ENCODE measurements at regions not wholly inside any gene's neighbourhood (a gene's known extent, or its start where the extent isn't known, plus 50 kb on each side); places are given as distances from the start of the nearest gene placed in this dataset.

DNA sequence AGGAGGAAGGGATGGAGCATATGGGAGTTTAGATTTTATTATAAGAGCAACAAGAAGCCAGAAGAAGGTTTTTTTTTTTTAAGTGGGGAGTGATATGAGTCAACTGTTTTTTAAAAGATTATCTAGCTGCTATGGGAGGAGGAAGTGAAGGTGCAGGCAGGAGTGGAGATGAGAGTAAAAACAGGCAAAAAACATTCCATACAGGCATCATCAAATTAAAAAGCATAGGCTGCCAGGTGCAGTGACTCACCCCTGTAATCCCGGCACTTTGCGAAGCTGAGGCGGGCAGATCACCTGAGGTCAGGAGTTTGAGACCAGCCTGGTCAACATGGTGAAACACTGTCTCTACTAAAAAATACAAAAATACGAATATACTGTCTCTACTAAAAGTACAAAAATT is 368.4 kb upstream of the MTNR1B start:
- Histone ChIP-seq H3K27ac (ENCODE audit: low read length) (no peak overlapping the region), H3K36me3 (ENCODE audit: control insufficient read depth, insufficient read depth, low read length) (no peaks in the 10 kb centered on the region), H3K27me3 (ENCODE audit: control insufficient read depth, insufficient read depth, low read length) (no peaks in the 10 kb centered on the region), H3K9me3 (ENCODE audit: control insufficient read depth, insufficient read depth, low read depth, low read length) (no peaks in the 10 kb centered on the region), H3K4me1 (ENCODE audit: control insufficient read depth, insufficient read depth, low read length) (no peaks in the 10 kb centered on the region), H3K4me3 (ENCODE audit: low read depth in 2 of 2, low read length in 2 of 2) (no peak overlapping the region)
- intact Hi-C loops (cut with micrococcal nuclease; ENCODE audit: unreplicated experiment) = no loop called here
- TF ChIP-seq, protein P1, sequence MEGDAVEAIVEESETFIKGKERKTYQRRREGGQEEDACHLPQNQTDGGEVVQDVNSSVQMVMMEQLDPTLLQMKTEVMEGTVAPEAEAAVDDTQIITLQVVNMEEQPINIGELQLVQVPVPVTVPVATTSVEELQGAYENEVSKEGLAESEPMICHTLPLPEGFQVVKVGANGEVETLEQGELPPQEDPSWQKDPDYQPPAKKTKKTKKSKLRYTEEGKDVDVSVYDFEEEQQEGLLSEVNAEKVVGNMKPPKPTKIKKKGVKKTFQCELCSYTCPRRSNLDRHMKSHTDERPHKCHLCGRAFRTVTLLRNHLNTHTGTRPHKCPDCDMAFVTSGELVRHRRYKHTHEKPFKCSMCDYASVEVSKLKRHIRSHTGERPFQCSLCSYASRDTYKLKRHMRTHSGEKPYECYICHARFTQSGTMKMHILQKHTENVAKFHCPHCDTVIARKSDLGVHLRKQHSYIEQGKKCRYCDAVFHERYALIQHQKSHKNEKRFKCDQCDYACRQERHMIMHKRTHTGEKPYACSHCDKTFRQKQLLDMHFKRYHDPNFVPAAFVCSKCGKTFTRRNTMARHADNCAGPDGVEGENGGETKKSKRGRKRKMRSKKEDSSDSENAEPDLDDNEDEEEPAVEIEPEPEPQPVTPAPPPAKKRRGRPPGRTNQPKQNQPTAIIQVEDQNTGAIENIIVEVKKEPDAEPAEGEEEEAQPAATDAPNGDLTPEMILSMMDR (IDR thresholded peaks at IDR 0.05) = no peak
- TF ChIP-seq TCF7L2 (IDR thresholded peaks at IDR 0.05; ENCODE audit: low read depth, low read length) (no peak), SIN3A (IDR thresholded peaks at IDR 0.05; ENCODE audit: borderline replicate concordance, insufficient read depth, low read depth, low read length) (no peak), POLR2AphosphoS5 (IDR thresholded peaks at IDR 0.05; ENCODE audit: low read depth, low read length) (no peak)
- TF ChIP-seq, protein P2, sequence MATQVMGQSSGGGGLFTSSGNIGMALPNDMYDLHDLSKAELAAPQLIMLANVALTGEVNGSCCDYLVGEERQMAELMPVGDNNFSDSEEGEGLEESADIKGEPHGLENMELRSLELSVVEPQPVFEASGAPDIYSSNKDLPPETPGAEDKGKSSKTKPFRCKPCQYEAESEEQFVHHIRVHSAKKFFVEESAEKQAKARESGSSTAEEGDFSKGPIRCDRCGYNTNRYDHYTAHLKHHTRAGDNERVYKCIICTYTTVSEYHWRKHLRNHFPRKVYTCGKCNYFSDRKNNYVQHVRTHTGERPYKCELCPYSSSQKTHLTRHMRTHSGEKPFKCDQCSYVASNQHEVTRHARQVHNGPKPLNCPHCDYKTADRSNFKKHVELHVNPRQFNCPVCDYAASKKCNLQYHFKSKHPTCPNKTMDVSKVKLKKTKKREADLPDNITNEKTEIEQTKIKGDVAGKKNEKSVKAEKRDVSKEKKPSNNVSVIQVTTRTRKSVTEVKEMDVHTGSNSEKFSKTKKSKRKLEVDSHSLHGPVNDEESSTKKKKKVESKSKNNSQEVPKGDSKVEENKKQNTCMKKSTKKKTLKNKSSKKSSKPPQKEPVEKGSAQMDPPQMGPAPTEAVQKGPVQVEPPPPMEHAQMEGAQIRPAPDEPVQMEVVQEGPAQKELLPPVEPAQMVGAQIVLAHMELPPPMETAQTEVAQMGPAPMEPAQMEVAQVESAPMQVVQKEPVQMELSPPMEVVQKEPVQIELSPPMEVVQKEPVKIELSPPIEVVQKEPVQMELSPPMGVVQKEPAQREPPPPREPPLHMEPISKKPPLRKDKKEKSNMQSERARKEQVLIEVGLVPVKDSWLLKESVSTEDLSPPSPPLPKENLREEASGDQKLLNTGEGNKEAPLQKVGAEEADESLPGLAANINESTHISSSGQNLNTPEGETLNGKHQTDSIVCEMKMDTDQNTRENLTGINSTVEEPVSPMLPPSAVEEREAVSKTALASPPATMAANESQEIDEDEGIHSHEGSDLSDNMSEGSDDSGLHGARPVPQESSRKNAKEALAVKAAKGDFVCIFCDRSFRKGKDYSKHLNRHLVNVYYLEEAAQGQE (IDR thresholded peaks at IDR 0.05; ENCODE audit: insufficient read depth in 1 of 2, low read depth in 2 of 2, low read length in 1 of 2) = no peak
- ChIA-PET CTCF (no interaction called here), POLR2A (no interaction called here)
- in situ Hi-C loops (cut with HindIII; ENCODE audit: low pct_unique_long_range_greater_than_20kb, low sequenced_read_pairs) = no loop called here
- no peak for ATAC-seq
- DNase-seq (ENCODE audit: low read depth, low spot score) = no peak
- no TSS peak for BruUV-seq (replicated peaks)

DNA sequence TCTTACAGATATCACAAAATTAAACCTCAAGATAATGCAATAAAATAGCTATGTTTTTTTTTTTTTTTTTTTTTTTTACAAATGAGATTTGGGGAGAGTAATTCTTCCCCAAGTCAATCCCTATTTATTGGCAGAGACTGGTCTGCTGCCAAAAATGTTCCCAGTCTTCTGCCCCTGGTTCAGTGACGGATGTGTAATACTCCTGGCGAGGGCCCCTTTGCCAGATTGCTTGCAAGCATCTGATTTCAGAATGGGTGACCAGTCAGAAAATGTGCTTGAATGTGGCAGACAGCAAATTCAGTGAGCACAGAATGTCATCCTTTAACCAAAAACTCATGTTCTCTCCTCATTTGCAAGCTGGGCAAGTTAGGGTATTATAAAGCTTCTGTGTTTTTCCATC is 363.8 kb upstream of the MTNR1B start:
- DNase-seq (ENCODE audit: low read depth, low spot score) (no peak), ATAC-seq (no peak)
- Histone ChIP-seq H3K27ac (ENCODE audit: low read length) (no peak overlapping the region), H3K4me1 (ENCODE audit: control insufficient read depth, insufficient read depth, low read length) (no peaks in the 10 kb centered on the region), H3K4me3 (ENCODE audit: low read depth in 2 of 2, low read length in 2 of 2) (no peak overlapping the region), H3K27me3 (ENCODE audit: control insufficient read depth, insufficient read depth, low read length) (0 out of 2 replicates have a peak, but pooled peaks cover 3% of the 10 kb centered on the region), H3K9me3 (ENCODE audit: control insufficient read depth, insufficient read depth, low read depth, low read length) (no peaks in the 10 kb centered on the region), H3K36me3 (ENCODE audit: control insufficient read depth, insufficient read depth, low read length) (no peaks in the 10 kb centered on the region)
- CTCF ChIA-PET = no interaction called here
- BruUV-seq (replicated peaks) = no TSS peak
- POLR2A ChIA-PET = no interaction called here
- TF ChIP-seq POLR2AphosphoS5 (IDR thresholded peaks at IDR 0.05; ENCODE audit: low read depth, low read length) = no peak
- TF ChIP-seq, protein P2 (IDR thresholded peaks at IDR 0.05; ENCODE audit: insufficient read depth in 1 of 2, low read depth in 2 of 2, low read length in 1 of 2) = no peak
- TF ChIP-seq TCF7L2 (IDR thresholded peaks at IDR 0.05; ENCODE audit: low read depth, low read length) = no peak
- no peak for TF ChIP-seq SIN3A (IDR thresholded peaks at IDR 0.05; ENCODE audit: borderline replicate concordance, insufficient read depth, low read depth, low read length)
- TF ChIP-seq, protein P1 (IDR thresholded peaks at IDR 0.05) = no peak
- in situ Hi-C loops (cut with HindIII; ENCODE audit: low pct_unique_long_range_greater_than_20kb, low sequenced_read_pairs) (no loop called here), intact Hi-C loops (cut with micrococcal nuclease; ENCODE audit: unreplicated experiment) (no loop called here)

Measured in Panc1 (cell line).